Posterior cingulate gyrus (tissue), 11 donors: ENCODE measurements at regions not wholly inside any gene's neighbourhood (a gene's known extent, or its start where the extent isn't known, plus 50 kb on each side); places are given as distances from the start of the nearest gene placed in this dataset.

Experiments
- DNase-seq, 10 donors: peaks; one replicate each; pipeline versions ENCODE4 v3.0.0 to v3.0.0-alpha.2; 2020 to 2021; ENCODE audit warnings: mixed read lengths in 3 of 10
- intact Hi-C: fragments of 100-400 bp; cut with DNase I; formaldehyde crosslinking; loops from one replicate; pipeline ENCODE4 v1.15.1; 2023

DNA sequence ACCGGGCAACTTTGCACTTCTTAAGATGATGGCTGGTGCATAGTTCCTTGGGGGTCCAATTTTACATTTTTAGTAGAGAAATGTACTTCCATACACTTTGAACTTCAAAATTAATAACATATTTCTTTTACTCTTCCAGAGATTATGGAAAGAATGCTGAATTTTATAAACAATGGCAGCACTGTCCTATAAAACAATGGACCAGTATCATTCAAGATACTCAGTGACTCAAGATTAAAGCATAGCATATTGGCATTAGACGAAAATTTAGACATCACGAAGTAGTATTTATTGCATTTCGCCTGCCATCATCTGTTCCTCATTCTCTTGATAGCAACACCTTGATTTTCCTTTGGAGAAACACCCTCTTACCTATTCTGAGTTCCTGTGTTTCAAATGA lies 118.3 kb upstream of the ATF7IP start:
- intact Hi-C loops, result no loop called here
- no peak for DNase-seq

DNA sequence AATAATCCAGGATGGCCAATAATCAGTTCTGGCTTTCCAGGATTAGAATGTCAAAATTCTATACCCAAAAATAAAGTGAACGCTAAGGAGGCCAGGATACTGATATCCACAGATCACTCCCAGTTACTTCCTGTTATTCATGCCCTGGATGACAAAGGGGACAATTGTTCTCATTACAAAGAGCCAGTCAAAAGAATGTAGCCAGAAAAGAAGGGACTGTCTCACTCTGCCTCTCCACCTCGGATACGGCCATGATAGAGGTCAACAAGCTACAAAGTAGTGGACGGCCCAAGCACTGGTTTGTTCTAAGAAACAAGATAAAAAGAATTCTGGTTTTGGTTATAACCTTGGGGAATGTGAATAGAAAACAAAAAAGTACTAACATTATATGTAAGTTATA lies 116.1 kb upstream of the ATF7IP start:
- DNase-seq, result peak in 2 of 10 donors; percentile 21 to 22
- intact Hi-C loops, result no loop called here

DNA sequence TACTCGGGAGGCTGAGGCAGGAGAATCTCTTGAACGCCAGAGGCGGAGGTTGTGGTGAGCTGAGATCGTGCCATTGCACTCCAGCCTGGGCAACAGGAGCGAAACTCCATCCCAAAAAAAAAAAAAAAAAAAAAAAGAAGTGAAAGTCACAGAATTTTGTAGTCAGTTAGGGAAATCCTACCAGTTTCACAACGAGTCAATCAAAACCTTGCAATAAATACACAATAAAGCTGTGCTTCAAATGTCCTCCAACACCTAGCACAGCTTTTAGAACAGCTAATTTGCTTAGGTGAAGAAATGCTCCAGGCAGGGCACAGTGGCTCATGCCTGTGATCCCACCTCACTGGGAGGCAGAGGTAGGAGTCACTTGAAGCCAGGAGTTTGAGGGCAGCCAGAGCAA lies 112.8 kb upstream of the ATF7IP start:
- no peak for DNase-seq
- intact Hi-C loops, result no loop called here

DNA sequence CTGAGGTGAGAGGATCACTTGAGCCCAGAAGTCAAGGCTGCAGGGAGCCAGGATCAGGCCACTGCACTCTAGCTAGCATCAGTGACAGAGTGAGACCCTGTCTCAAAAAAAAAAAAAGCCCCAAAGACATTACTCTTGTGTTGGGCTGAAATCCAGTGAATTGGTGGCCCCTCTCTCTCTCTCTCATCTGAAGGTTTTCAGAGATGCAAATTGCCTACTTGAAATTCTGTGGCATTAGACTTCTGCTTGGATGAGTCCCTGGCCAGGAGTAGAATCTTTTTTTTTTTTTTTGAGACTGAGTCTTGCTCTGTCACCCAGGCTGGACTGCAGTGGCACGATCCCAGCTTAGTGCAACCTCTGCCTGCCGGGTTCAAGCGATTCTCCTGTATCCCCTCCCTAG lies 112.0 kb upstream of the ATF7IP start:
- intact Hi-C loops, result no loop called here
- no peak for DNase-seq

DNA sequence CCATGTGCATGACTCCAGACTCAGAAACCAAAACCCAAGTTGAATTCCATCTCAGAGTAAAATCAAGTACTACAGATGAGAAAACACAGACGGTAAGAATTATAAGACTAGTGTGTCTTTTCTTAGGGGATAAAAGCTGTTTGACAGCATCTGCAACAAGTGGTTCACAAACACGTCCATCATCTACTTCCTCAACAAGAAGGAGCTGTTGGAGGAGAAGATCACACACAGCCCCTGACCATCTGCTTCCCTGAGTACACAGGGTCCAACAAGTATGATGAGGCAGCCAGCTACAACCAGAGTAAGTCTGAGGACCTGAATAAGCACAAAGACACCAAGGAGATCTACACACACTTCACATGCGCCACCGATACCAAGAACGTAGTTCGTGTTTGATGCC lies 110.7 kb upstream of the ATF7IP start:
- intact Hi-C loops, result no loop called here
- no peak for DNase-seq

DNA sequence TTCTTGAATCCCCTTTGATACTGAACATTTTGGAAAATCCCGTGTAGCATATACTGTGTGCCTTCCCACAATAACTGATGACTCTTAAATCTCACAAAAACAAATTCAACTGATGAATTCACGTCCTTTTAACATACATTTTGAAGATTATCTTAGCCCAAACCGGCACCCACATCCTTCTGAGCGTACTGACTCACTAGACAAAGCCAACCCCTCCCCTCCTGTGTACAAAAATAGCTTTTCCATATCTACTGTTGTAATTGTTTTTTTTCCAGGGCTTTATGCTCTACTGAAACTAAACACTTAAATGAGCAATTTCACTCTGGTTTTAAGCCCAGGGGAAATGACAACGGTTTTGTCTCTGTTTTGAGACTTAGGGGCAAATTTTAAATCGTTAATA lies 109.4 kb upstream of the ATF7IP start:
- intact Hi-C loops, result loop anchor here (2.0 kb wide), 1 partner anchor 163 kb away; no protein-coding TSS in a partner anchor
- no peak for DNase-seq

DNA sequence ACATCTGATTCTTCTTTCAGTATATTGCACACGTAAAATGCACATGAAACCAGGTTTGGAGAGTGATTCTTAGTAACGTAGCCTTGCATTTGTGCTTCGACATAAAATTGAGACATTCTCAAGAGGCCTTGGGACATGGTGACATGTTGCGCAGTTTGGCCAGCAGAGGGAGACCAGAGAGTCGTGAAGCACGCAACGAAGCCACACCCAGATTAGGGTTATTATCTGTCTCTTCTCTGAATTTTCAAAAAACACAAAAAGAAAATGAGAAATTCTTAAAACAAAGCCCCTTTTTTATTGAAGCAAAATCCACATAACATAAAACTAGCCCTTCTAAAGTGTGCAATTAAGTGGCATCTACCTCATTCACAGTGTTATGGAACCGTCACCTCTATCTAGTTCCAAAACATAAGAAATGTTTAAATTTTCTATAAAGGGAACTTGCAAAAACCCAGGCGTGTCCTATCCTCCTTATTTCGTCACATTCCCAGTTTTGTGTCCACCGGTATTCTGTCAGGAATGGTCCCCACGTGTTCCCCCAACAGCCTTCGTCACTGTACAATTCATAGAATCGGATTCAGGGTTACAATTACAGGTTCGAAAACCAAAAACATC lies 108.8 kb upstream of the ATF7IP start:
- DNase-seq, result peak in 9 of 10 donors; percentile 47 to 94 (median 71)
- intact Hi-C loops, result loop anchor here (1.0 to 2.0 kb wide), 2 partner anchors 109 to 162 kb away; partner anchors contain the start of gene ATF7IP

DNA sequence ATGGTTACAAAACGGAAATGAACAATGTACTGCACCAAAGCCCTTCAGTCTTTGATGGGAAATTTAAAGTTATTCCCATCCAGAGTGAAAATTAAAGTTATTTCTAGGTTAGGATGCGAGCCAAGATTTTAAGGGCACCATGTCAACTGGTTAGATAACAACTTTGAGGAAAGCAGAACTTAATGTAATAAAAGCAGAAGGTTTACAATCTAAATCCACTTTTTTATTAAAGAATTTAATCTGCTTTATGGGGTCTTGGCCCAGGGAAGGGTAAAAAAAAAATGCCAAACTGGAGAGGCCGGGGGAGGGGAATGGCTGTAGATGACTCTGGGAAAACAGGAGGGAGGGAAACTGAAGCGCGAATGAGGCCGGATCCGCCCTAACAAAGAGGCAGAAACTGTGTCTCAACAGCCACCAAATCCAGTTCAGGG lies 108.2 kb upstream of the ATF7IP start:
- intact Hi-C loops, result loop anchor here (1.0 to 2.0 kb wide), 2 partner anchors 108 to 161 kb away; partner anchors contain the start of gene ATF7IP
- DNase-seq, result peak in 3 of 10 donors; percentile 74 to 94 (median 90)

DNA sequence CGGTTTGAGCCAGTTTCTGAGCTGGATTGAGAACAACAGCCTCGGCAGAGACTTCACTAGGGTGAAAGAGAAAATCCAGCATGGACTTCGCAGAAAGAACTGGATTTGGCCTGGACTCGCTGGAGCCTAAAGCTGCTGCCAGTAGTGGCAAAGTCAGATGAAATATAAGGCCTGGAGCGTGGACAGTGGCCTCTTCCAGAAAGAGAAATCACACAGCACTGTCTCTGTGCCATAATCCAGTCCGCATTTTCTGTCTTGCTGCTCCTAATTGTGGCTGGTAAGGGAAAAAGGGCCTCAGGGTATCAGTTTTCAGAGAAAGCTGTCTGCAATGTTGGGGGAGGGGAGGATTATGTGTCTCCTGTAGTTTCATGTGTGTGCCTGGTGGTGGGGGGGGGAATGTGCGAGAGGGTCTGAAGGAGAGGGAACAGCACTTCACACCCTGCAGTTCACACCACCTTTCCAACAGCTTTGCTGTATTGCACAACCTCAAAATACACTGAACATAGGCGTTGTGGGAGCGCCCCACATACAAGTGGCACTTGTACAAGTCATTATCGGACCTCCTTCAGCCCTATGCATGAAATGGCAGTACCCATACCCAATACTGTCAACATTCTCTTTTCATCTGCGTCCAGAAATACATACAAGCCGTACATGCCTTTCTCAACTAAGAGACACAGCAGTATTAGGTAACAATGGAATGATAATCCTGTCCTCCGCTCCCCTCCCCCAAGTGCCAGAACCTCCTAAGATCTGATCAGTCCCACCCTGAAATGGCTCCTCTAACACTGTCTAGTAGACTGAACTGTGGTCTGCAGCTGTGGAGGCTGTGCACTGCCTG lies 107.5 kb upstream of the ATF7IP start:
- intact Hi-C loops, result loop anchor here (1.0 to 2.0 kb wide), 2 partner anchors 107 to 161 kb away; partner anchors contain the start of gene ATF7IP
- peak in 7 of 10 donors; percentile 74 to 97 (median 88) for DNase-seq

DNA sequence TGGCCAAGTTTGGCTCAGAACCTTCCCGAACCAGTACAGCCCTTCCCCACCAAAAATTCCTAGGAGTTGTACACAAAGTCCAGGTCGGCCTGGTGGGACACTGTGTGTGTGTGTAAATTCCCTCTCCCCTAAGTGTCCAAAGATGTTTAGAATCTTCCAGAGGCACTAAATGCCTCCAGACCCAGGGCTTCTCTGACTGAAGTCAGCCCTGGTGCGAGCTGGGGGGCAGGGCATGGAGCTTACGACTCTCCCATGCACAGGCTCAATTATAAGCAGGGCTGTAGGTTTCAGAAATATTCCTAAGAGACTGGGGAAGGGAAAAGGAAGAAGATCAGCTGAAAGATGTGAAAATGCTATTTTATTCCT lies 106.9 kb upstream of the ATF7IP start:
- DNase-seq, result no peak

DNA sequence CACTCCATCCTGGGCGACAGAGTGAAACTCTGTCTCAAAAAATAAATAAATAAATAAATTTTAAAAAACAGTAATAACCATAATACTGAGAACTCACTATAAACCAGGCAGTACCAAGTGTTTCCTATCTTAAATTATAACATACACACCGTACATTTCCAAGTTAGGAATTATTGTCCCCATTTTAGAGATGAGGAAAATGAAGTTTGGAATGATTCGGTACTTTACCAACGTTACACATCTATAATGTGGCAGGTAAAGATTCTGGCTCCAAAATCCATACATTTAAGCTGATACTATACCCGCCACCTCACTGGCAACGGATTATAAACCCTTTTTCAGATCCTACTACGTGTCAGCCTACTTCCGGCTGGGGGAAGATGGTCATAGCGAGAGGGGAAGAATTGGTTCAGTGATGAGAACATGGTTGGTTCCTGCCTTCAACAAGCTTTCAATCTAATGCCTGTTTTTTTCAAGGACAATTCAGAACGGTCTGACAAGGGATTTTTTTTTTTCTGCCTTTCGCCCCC lies 105.9 kb upstream of the ATF7IP start:
- intact Hi-C loops, result no loop called here
- no peak for DNase-seq

More for the DNA sequence above, 106.9 kb upstream of the ATF7IP start:
- intact Hi-C loops, result no loop called here

DNA sequence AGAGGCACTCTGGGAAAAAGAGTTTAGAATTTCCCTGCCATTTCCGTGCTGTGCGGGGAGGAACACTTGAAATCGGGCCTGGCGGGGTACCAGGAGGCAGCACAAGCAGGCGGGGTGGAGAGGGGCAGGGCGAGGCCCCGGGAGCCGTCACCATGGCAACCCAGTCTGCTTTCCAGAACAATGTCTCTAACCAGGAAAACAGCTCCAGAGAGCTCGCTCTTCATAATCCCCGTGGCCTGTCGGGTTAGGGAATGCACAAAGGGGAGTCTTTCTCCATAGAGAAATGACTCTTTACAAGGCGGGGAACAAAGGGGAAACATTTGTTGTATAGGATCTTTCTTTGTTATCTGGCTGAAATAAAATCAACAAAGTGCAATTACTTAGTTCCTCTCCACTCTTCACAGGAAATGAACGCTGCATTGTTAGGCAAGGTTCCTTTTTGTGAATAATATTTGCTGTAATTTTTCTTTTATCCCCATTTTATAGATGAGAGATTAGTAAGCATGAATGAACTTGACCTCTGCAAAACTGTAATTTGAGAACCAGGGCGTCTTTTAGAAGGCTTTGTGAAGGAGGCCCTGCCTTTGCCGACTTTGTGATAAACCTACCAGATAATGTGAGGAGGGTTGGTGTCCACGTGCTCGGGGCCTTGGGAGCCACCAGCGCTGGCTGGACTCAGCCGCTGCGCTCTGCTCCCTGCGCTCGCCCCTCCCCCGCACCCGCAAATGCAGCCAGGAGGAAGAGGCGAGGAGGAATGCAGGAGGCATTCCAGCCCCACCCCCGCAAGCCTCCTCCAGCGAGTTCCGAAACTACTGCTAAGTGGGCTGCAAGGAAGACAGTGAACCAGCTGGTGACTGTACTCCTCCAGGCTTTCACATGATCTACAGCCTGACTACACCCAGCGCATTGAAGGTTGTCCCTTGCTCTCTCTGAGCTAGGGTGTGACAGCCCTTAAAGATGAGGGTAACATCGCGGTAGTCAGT lies 105.2 kb upstream of the ATF7IP start:
- intact Hi-C loops, result no loop called here
- peak; percentile 67 to 96 (median 78) for DNase-seq

DNA sequence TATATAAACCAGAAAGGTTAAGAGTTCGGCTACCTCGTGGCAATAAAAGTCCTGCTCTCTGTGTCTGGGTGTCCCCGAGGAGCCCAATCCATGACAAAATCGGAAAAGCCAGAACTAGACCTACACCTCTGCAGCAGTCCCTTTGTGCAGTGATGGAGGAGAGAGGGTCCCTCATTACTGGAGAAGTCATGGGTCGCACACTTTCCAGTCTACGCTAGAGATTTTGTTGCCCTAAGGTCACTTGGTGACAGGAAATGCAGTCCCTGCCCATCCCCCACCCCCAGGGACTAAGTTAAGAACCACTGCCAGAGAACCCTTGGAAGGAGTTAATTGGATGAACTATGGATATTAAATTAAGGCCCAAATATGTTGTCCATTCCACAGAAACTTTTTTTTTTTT lies 104.4 kb upstream of the ATF7IP start:
- intact Hi-C loops, result no loop called here
- no peak for DNase-seq

DNA sequence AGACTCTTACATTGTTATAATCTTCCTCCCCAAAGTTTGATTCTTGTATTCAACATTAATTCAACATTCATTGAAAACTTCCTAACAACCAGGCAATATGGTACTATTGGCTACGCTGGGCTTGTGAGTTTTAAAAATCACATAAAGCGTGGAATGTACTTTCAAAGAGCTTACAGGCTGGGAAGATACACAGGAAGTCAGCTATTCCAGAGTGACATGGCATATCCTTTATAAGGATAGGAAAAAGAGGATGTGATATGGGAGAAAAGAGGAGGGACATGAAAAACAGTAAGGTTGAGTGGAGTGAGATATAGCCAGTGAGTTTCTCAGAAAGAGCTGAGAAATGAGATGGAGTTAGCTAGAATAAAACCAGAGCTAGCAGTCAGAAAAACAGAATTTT lies 103.6 kb upstream of the ATF7IP start:
- DNase-seq, result no peak

DNA sequence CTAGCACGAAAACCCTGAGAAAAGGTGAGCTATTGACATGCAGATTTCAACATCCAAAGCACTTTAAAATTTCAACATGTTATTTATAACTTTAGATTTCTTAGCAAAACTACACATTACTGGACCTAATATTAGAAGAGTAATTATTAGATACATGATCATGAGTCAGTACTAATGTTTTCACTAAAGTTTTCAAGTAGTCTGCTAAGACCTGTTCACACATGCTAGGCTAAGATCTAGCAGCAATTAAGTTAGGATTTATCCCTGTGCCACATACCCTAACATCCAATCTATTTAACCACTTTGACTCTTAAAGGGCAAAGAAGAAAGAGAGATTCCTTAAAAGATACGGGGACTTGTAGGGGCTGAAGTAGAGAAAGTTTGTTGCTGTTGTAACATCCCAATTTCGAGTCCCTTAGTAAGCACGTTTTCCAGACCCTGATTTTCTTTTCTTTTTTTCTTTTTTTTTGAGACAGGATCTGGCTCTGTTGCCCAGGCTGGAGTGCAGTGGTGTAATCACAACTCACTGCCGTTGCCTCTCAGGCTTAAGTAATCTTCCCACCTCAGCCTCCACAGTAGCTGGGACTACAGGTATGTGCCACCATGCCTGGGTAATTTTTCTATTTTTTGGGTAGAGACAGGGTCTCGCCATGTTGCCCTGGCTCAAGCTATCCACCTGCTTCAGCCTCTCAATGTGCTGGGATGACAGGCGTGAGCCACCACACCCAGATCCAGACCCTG lies 102.5 kb upstream of the ATF7IP start:
- DNase-seq, result no peak
- intact Hi-C loops, result no loop called here

More for the DNA sequence above, 103.6 kb upstream of the ATF7IP start:
- intact Hi-C loops, result no loop called here

DNA sequence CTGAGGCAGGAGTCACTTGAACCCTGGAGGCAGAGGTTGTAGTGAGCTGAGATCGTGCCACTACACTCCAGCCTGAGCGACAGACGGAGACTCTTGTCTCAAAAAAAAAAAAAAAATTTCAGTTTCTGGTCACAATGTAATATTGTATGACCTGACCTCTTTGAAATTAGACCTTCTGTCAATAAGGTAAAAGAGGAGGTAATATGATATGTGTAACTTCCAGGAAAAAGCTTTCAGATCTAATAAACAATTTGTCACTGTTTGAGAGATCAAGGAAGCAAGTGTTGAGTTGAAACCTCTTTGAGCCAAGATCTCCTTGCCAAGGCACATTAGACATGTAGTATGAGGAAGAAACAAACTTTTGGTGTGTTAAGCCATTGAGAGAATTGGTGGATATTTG lies 101.7 kb upstream of the ATF7IP start:
- no peak for DNase-seq
- intact Hi-C loops, result no loop called here

DNA sequence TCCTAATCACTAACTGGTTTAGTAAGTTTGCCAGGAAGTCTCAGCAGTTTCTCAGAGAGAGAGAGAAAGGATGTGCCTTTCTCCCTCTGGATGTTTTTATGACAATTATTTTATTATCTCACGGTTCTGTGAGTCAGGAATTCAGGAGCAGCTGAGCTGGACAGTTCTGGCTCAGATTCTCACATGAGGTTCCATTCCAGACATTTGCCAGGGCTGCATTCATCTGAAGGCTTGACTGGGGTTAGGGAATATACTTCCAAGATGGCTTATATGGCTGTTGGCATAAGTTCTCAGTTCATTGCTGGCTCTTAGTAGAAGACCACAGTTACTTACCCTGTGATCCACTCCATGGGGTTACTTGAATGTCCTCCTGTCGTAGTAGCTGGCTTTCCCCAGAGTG lies 101.2 kb upstream of the ATF7IP start:
- DNase-seq, result no peak
- intact Hi-C loops, result no loop called here

DNA sequence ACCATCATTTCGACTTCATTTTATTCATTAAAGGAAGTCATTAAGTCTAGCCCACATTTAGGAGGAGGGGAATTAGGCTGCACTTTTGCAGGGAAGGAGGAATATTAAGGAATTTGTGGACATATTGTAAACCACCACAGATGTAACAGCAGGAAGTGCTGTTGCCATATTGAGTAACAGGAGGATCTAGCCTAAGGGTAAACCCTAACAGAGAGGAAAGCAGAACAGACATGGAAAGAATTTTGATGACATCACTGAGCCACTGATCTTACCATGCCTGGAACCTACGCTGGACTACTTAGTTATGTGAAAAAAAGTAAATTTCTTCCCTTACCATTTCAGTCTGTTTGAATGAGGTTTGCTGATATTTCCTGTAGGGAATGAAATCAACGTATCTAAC lies 100.7 kb upstream of the ATF7IP start:
- intact Hi-C loops, result no loop called here
- no peak for DNase-seq

DNA sequence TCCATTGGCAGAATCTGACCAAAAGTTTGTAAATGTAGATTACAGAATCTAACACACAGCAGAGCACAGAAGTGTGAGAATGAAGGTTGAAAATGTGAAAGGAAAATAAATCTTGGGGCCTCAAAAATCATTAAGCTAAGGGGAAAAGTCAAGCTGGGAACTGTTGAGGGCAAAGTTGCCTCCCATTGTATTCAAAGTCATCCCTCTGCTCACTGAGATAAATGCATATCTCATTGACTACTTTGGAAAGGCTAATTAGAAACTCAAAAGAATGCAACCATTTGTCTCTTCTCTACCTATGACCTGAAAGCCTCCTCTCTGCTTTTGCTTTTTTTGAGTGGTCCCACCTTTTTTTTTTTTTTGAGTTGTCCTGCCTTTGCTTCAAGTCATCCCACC lies 97.4 kb upstream of the ATF7IP start:
- DNase-seq, result no peak
- intact Hi-C loops, result no loop called here

DNA sequence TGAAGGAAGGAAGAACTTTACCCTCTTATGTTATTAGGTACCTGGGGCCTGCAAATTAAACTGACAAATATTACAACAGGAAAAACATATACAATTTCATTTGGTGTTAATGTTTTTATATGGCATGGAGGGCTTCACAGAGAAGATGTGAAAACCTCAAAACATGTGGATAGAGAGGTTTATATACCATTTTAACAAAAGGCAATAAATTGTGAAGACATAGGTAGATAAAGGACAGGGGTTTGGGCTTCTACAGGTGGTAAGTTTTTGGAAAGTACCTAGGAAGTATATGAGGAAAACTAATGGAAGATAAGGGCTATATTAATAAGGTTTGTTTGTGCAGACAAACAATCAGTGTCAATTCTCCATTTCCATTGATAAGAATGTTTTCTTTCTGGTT lies 95.1 kb upstream of the ATF7IP start:
- DNase-seq, result no peak
- intact Hi-C loops, result no loop called here
